Calu3 (cell line): ENCODE measurements at regions not wholly inside any gene's neighbourhood (a gene's known extent, or its start where the extent isn't known, plus 50 kb on each side); places are given as distances from the start of the nearest gene placed in this dataset.

Source experiments
- BruUV-seq: library from RNA; stranded (reverse); fragments of 400-500 nt; replicated peaks from 2 replicates; lab custom pipeline; 2021; lab: Mats Ljungman, UMichigan
- CTCF ChIA-PET: fragments of 300-600 bp; sonication (Branson Sonifier 250); formaldehyde crosslinking; loops from one replicate; lab custom pipeline; 2022; ENCODE audit warnings: antibody characterized with exemption; lab: Charles Lee
- DNase-seq: peaks from one replicate; pipeline ENCODE4 v3.0.0; 2022
- H3K27ac Mint-ChIP-seq: one replicate; pipeline ENCODE4 v1.8.0; 2022; ENCODE audit warnings: mixed read lengths; ENCODE audit not compliant: unreplicated experiment
- H3K27me3 Mint-ChIP-seq: one replicate; pipeline ENCODE4 v1.8.0; 2022; ENCODE audit warnings: mixed read lengths; ENCODE audit not compliant: unreplicated experiment
- H3K36me3 Mint-ChIP-seq: one replicate; pipeline ENCODE4 v1.8.0; 2022; ENCODE audit warnings: mild to moderate bottlenecking, moderate library complexity, mixed read lengths; ENCODE audit not compliant: insufficient read depth, unreplicated experiment
- H3K4me1 Mint-ChIP-seq: one replicate; pipeline ENCODE4 v1.8.0; 2022; ENCODE audit warnings: mild to moderate bottlenecking, low read depth, mixed read lengths; ENCODE audit not compliant: unreplicated experiment
- H3K4me3 Mint-ChIP-seq: one replicate; pipeline ENCODE4 v1.8.0; 2022; ENCODE audit warnings: mild to moderate bottlenecking, low read depth, moderate library complexity, mixed read lengths; ENCODE audit not compliant: unreplicated experiment
- H3K9me3 Mint-ChIP-seq: one replicate; pipeline ENCODE4 v1.8.0; 2022; ENCODE audit warnings: low read depth, mixed read lengths; ENCODE audit not compliant: unreplicated experiment
- intact Hi-C: fragments of 100-400 bp; cut with micrococcal nuclease; formaldehyde crosslinking; loops from one replicate; pipeline ENCODE4 v1.10.0; 2022; ENCODE audit not compliant: unreplicated experiment
- TF ChIP-seq, protein P1 (sequence below): fragments of 200-600 bp; IDR thresholded peaks from one replicate; pipeline ENCODE4 v1.8.0; 2022; ENCODE audit warnings: antibody characterized with exemption; ENCODE audit not compliant: unreplicated experiment

DNA sequence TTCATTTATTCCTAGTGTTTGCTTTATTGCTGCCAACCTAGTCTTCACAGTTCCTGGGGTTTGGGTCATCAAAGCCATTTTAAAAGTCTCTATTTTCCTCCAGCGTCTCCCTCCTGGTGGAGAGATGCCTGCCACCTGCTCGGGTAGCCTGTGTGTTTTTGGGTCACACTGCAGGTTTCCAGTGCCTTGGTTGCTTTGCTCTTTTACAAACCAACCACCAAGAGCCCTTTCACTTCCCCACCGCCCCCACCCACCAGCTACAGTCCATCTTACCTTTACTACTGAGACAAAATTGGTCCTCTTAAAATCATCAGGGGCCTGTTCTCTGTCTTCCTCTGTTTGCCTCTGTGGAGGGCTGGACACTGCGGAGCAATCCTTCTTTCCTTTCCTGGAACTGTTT lies 280.5 kb upstream of the GATB start:
- H3K27ac Mint-ChIP-seq = no peak overlapping the region
- TF ChIP-seq, protein P1, sequence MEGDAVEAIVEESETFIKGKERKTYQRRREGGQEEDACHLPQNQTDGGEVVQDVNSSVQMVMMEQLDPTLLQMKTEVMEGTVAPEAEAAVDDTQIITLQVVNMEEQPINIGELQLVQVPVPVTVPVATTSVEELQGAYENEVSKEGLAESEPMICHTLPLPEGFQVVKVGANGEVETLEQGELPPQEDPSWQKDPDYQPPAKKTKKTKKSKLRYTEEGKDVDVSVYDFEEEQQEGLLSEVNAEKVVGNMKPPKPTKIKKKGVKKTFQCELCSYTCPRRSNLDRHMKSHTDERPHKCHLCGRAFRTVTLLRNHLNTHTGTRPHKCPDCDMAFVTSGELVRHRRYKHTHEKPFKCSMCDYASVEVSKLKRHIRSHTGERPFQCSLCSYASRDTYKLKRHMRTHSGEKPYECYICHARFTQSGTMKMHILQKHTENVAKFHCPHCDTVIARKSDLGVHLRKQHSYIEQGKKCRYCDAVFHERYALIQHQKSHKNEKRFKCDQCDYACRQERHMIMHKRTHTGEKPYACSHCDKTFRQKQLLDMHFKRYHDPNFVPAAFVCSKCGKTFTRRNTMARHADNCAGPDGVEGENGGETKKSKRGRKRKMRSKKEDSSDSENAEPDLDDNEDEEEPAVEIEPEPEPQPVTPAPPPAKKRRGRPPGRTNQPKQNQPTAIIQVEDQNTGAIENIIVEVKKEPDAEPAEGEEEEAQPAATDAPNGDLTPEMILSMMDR = no peak
- H3K4me1 Mint-ChIP-seq = no peaks in the 10 kb centered on the region
- BruUV-seq = no TSS peak
- no peak overlapping the region for H3K4me3 Mint-ChIP-seq
- intact Hi-C loops = loop anchor here (10.0 kb wide), 1 partner anchor 354 kb away; no protein-coding TSS in a partner anchor
- no peaks in the 10 kb centered on the region for H3K9me3 Mint-ChIP-seq
- no peak for DNase-seq
- peaks cover 17% of the 10 kb centered on the region for H3K27me3 Mint-ChIP-seq
- no peaks in the 10 kb centered on the region for H3K36me3 Mint-ChIP-seq
- CTCF ChIA-PET = no interaction called here

GRCh38 chr4:152039691-152040090 lies 278.9 kb upstream of the GATB start:
- H3K9me3 Mint-ChIP-seq = no peaks in the 10 kb centered on the region
- H3K36me3 Mint-ChIP-seq = no peaks in the 10 kb centered on the region
- TF ChIP-seq, protein P1 = no peak
- H3K27ac Mint-ChIP-seq = no peak overlapping the region
- no peak for DNase-seq
- no peak overlapping the region for H3K4me3 Mint-ChIP-seq
- intact Hi-C loops = loop anchor here (10.0 kb wide), 1 partner anchor 355 kb away; no protein-coding TSS in a partner anchor
- peaks cover 17% of the 10 kb centered on the region for H3K27me3 Mint-ChIP-seq
- CTCF ChIA-PET = no interaction called here
- BruUV-seq = no TSS peak
- no peaks in the 10 kb centered on the region for H3K4me1 Mint-ChIP-seq

GRCh38 chr4:152039023-152039481 lies 278.2 kb upstream of the GATB start:
- Mint-ChIP-seq H3K4me1 (no peaks in the 10 kb centered on the region), H3K27me3 (peaks cover 13% of the 10 kb centered on the region), H3K36me3 (no peaks in the 10 kb centered on the region), H3K27ac (no peak overlapping the region), H3K4me3 (no peak overlapping the region), H3K9me3 (no peaks in the 10 kb centered on the region)
- intact Hi-C loops = no loop called here
- DNase-seq = no peak
- CTCF ChIA-PET = no interaction called here
- BruUV-seq = no TSS peak
- TF ChIP-seq, protein P1 = no peak

DNA sequence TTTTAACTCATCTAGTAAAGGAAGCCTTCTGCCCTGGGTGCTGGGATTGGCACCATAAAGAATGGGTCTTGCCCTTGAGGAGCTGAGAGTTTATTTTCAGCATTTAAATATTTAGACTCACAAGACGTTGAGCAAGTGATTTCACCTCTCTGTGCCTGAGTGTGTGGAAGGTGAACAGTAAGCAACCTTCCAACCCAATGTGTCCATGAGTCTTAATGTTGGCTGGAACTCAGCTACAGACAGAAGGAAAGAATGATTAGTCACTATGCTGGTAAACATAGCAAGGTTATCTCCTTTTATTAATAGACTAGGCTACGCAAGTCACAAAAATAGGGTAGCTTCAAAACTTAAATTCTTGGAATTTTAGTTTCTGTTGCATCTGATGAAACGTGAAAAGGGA lies 277.4 kb upstream of the GATB start:
- BruUV-seq = no TSS peak
- no peaks in the 10 kb centered on the region for H3K36me3 Mint-ChIP-seq
- CTCF ChIA-PET = no interaction called here
- H3K9me3 Mint-ChIP-seq = no peaks in the 10 kb centered on the region
- H3K27ac Mint-ChIP-seq = no peak overlapping the region
- DNase-seq = no peak
- no peak overlapping the region for H3K4me3 Mint-ChIP-seq
- H3K4me1 Mint-ChIP-seq = no peaks in the 10 kb centered on the region
- TF ChIP-seq, protein P1 = no peak
- H3K27me3 Mint-ChIP-seq = peaks cover 5% of the 10 kb centered on the region
- intact Hi-C loops = no loop called here
